GM19043 (cell line): ENCODE measurements at regions not wholly inside any gene's neighbourhood (a gene's known extent, or its start where the extent isn't known, plus 50 kb on each side); places are given as distances from the start of the nearest gene placed in this dataset.

ENCODE experiments used
- ATAC-seq: cut with Tn5 transposase; IDR thresholded peaks from one replicate; pipeline ENCODE4 v1.9.1; 2021; ENCODE audit warnings: low read depth; ENCODE audit not compliant: unreplicated experiment

DNA sequence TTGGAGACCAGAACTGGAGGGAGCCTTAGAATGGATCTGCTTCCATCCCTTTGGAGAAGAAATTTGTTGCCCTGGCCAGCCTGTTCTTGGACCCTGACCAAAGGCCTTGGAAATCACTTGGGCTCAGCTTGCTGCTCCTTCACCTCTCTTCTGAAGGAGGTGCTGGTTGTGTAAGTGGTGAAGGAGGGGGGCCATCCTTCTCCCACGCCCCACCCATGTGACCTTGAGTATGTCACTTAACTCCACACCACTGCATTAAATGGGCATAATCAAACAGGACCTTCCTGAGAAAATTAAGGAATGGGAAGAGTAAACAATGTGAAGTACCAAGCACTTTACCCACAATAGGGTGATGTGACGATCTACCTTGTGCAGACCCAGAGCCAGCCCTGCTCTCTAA, 68.3 kb upstream of the GJB5 start:
- no peak for ATAC-seq

DNA sequence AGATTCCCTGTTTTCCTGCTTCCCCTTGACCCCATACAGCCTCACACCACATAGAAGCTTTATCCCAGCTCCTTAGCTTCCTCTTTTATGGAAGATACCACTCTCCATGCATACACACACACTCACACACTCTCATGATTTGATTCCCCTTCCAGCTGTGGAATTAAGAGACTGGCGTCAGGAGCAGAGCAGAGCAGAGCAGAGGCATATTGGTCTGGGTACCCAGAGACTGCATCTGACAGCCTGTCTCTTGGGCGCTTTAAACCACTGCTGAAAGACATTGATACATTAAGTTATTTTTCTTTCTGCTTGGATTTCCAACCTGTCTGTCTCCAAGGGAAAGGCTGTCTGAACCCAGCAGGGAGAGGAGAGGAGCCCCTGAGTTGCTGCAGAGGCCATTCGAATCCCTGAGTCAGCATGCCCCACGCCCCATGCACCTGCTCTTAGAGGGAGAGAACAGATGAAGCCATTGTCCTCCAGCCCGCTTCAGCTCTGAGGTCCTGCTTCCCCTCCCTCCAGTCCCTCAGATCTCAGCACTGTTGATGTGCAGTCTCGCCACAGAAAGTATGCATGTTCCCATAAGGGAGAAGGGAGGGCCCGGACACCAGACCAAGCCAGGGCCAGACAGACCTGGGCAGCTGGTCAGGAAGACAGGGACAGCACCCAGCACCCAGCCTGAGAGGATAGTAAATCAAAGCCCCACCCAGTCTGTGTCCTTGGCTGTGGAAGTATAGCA, 66.7 kb upstream of the GJB5 start:
- ATAC-seq = no peak

DNA sequence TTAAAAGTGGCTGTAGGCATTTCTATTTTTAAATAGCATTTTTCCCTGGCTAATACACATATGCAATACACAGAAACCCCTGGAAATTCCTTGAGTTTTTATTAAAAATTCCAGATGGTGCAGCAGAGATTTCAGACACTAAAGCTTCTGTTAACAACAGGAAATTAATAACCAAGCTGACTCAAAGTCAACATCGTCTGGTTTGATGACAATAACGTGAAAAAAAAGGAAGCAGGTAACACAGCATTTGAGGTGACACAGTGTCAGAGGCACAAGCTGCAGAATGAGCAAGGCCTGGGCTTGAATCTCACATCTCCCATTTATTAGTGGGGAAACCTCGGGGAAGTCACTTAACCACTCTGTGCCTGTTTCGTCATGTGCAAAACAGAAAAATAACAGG, 64.6 kb upstream of the GJB5 start:
- ATAC-seq = no peak

DNA sequence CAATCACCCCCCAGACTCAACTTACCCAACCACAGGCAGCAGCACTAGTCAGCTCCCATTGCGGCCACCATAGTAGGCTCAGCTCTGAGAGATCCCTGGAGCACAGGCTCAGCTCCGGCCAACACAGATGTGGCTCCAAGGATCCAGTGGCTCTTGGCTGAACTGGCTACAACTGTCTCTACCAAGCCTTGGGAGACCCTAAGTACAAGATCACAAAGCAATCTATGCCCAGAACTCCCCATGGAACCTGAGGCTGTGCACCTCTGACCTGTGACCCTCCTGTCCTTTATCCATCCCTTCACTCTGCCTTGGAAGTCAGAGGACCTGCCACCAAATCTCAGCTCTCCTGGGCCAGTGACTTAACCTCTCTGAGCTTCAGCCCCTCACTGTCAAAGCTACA, 61.8 kb upstream of the GJB5 start:
- no peak for ATAC-seq

DNA sequence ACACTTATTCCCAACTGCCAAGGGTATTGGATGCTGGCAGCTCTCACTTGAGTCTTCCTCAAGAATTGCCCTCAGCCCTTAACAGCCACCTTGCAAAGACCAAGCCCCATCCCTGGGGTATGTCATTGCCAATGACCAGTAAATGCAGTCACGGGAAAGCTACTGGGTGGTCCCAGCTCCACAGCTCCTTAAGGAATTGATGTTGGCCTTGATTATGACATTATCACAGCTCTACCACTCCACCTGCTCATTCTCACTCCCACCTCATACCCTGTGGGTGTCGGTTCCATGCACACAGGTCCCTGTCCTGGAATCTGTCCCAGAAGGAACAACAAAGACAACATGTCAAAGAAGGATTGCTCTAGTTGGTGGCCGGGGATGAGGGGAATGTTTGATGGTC, 60.5 kb upstream of the GJB5 start:
- ATAC-seq = no peak

DNA sequence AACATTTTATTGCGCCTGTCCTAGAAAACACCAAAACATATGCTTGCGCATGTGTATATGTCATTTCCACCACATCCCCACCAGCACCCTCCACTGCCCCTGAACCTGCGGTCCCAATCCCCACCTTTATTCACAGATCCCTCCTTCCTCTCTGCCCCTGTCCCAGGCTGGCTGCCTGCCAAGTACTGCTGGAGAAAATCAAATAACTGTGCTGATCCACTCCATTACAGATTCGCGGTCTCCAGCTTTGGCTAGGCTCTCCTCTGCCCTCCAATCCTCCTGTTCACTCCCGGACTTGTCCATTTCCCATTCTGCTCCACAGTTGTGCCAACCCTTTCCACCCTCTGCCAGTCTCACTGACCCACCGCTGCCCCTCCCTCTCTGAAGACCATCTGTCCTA, 59.3 kb upstream of the GJB5 start:
- no peak for ATAC-seq

DNA sequence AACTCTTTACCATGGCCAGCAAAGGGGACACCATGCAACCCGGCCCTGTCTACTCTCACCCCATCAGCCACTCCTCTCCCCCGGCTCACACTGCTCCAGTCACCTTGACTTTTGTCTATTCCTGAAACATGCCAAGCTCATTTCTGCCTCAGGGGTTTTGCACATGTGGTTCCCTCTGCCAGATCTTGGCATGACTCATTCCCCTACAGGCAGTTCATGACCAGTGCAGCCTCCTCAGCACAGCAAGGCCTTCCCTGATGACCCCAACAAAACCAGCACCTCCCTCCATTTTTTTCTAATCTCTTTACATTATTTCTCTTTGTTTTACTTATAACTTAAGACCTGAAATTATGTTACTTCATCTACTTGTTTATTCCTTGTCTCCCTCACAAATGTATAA, 58.6 kb upstream of the GJB5 start:
- no peak for ATAC-seq

DNA sequence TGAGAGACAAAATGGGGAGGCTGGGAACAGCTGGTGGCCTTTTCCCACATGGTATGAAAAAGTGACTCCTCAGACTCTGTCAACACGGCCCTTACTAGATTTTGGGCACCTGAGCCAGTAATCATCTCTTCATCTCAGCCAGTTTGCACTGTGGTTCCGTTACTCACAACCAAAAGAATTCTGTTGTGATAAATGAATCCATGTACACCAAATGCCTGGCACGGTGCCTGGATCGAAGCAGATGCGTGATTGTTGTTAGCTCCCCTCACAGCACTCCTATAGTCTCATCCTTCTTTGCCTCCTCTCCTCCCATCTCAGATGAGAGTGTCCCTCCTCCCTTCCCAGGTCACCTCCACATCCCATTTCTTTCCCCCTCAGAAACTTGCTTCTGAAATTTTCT, 57.9 kb upstream of the GJB5 start:
- ATAC-seq = no peak

DNA sequence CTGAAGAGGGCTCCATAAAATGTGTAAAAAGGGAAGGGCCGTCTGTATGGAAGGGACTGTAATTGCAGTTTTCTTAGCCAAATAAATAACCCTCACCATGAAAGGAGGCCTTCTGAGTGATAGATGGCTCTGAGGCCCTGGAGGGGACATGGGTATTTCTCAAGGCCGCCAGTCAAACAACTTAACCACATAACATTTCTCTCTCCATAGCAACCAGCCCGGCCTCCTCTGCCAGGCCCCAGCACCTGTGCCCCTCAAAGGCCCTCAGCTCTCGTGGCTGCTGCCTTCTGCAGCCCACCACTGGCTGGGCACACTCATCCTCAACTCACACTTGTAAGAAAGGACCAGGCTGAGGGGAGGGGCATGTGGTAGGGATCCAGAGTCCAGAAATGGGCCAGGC, 57.0 kb upstream of the GJB5 start:
- no peak for ATAC-seq

DNA sequence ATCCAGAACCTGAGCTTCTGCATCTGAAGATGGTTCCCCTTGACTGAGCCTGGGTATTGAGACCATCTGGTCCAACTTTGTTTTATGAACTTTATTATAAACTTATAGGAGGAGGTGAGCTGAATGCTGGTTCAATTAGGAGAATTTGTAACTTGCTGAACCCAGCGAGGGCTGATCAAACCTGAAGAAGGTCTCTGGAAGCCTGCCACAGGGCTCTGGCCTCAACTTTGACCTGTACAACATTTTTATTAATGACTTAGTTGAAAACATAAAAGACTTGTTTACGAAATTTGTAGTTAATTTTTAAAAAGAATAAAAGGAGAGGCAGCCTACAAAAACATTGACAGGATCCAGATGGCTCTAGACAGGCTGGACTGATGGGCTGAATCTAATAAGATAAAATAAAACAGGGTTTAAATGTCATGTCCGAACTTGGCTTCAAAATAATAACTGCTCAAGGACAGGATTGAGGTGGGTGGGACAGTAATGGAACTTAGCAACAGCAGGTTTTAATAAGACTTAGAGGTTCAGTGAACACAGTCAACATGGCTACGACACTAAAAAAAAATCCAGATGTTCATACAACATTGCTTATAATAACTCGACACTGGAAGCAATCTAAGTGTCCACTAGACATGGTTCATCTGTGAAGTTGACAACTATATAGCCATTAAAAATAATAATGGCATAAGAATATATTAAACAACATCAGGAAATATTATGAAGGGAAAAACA, 53.4 kb upstream of the GJB5 start:
- ATAC-seq = no peak
